Epithelial cell of esophagus (primary cell): ENCODE measurements at regions not wholly inside any gene's neighbourhood (a gene's known extent, or its start where the extent isn't known, plus 50 kb on each side); places are given as distances from the start of the nearest gene placed in this dataset.
A peak's percentile ranks its signal among the peaks of the same experiment; 100 is the strongest.

Experiments
- DNase-seq: peaks from one replicate; pipeline ENCODE4 v3.0.0; 2010; ENCODE audit warnings: low read depth
- H3K4me3 ChIP-seq: 2 replicates; pipeline ENCODE4 v1.5.1; 2011; ENCODE audit warnings: mild to moderate bottlenecking, low read length, control low read depth
- TF ChIP-seq, protein P1 (sequence below): IDR thresholded peaks from 2 replicates; pipeline ENCODE4 v1.5.1; 2011; ENCODE audit warnings: low read depth, mild to moderate bottlenecking, low read length, control low read depth, inconsistent platforms; ENCODE audit not compliant: insufficient read depth; ENCODE audit errors: missing control alignments

DNA sequence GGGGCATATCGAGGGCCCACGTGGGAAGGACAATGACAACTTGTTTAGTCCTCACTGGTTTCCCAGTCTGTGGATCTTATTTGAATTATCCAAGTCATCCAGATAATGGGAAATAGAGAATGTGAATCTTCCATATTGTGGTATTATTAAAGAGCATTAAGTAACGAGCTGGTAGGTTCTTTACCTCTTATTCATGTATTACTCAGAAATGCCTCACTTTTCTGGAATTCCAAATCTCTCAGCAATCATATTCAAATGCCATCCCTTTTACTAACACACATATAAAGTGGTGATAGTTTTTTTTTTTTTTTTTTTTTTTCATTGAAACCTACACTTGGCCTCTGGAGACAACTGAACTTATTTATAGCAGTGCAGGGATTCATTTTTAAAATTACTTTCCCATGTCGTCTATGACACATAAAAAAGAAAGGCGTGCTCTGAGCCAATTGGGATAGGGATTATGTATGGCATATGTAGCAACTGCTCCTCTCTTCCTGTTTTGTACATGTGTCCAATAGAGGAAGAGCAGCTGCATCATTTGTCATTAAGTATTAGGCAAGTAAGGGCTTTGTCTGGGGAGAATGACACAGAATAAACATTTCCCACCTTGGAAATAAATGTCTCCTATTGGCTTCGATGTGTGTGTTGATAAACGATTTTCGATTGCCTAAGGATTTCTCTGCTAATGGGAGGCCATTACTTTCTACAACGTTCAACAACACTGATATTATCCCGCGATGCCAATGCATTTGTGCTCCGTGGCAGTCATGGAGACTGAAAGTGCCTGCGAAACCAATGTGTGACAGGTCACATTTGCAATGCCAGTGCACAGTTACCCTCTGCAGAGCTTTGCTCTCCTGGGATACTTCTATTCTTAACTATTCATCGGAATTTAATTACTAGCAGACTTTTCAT lies 78.6 kb upstream of the IFNG-AS1 start:
- no peak overlapping the region for H3K4me3 ChIP-seq
- peak; percentile 94 for DNase-seq
- TF ChIP-seq, protein P1, sequence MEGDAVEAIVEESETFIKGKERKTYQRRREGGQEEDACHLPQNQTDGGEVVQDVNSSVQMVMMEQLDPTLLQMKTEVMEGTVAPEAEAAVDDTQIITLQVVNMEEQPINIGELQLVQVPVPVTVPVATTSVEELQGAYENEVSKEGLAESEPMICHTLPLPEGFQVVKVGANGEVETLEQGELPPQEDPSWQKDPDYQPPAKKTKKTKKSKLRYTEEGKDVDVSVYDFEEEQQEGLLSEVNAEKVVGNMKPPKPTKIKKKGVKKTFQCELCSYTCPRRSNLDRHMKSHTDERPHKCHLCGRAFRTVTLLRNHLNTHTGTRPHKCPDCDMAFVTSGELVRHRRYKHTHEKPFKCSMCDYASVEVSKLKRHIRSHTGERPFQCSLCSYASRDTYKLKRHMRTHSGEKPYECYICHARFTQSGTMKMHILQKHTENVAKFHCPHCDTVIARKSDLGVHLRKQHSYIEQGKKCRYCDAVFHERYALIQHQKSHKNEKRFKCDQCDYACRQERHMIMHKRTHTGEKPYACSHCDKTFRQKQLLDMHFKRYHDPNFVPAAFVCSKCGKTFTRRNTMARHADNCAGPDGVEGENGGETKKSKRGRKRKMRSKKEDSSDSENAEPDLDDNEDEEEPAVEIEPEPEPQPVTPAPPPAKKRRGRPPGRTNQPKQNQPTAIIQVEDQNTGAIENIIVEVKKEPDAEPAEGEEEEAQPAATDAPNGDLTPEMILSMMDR = no peak

DNA sequence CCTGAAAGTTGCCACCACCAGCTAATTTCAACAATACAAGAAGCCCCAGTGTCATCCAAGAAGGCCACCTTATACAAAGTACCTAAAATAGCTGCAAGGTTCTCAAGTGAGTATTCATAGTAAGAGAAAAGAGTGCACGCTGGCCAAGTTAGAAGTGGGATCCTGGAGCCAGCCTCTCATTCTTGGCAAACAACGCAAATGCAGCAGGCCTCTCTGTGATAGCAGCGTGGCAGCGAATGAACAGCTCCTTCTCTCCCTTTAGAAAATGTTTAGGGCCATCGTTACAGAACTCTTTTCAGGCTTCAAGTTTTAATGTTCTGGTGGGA lies 78.0 kb upstream of the IFNG-AS1 start:
- TF ChIP-seq, protein P1 = no peak
- no peak overlapping the region for H3K4me3 ChIP-seq
- no peak for DNase-seq

DNA sequence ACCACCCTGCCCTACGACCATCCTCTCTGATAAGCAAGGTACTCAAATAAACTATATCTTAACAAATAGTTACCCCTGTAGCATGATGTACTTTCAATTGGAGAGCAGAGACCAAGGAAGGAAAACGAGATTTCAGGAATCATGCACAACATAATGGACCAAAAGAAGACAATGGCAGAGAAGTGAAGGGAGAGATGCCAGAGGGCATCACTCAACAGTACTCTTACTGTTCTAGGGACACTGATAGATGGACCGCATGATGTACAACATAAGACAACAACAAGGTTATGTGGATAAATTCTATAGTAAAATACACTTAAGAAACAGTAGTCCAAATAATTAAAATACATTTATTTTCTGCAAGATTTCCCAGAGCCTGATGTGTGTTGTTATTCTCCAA lies 77.5 kb upstream of the IFNG-AS1 start:
- TF ChIP-seq, protein P1 = no peak
- DNase-seq = no peak
- H3K4me3 ChIP-seq = no peak overlapping the region

DNA sequence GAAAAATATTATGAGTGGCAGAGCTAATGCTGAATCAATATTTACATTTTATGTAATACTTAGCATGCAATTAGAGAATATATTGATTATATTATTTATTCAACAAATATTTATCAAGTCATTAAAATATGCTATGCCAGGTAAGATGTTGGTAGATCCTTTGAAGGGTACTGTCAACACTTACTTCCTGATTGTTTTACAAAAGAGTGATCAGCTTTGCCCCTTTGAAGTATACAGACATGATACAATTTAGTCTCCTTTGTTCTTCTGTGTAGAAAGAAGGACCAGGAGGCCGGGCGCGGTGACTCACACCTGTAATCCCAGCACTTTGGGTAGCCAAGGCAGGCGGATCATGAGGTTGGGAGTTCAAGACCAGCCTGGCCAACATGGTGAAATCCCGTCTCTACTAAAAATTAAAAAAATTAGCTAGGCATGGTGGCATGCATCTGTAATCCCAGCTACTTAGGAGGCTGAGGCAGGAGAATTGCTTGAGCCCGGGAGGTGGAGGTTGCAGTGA lies 73.9 kb upstream of the IFNG-AS1 start:
- TF ChIP-seq, protein P1 = no peak
- no peak for DNase-seq
- H3K4me3 ChIP-seq = no peak overlapping the region

DNA sequence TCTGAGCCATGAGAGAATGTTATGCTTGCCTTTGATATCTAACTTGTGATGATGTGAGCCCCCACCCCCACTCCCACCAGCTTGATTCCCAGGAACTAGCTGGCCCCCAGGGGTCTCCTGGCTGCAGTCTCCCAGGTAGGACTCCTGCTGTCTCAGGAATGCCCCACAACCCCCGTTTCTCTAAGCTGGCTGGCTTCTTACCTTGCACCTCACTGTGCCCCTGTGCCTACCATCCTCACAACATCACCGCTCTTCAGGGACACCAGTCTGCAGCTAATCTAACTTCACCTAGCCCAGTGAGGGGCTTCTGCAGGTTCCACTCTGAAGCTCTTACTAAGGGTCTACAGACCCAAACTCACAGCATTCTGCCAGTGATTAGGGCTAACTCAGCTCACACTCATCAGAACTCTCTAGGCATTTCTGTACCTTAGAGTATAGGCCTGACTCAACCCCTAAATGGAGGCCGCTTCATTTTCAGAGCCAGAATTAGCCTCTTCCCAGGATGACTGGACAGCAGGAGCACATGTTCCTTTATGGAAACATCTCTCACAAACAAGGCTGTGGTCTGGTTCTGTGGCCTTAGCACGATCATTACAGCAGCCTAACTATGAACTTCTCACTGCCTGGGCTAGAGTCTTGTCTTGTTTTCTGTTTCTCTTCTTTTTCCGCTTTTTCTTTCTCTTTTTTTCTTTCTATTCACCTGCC lies 72.8 kb upstream of the IFNG-AS1 start:
- H3K4me3 ChIP-seq = no peak overlapping the region
- TF ChIP-seq, protein P1 = no peak
- DNase-seq = no peak

DNA sequence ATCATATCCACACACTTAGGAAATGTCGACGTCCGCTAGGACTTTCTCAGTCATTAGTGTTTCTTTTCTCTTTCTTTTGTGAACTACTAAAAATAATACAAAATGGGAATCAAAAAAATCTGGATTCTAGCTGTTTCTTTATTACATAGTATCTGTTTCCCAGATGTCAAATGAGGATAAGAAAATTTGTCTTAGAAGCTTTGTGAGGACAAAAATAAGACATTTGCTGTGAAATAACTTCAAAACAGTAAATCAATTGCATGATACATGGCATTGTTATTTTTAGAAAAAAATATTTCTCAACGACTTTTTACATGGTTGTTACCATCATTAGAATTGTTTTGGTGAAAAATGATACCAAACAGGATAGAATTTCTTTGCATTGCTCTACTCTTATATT lies 71.4 kb upstream of the IFNG-AS1 start:
- no peak for DNase-seq
- TF ChIP-seq, protein P1 = no peak
- no peak overlapping the region for H3K4me3 ChIP-seq
